CD4-positive, CD25-positive, alpha-beta regulatory T cell (primary cell): ENCODE measurements at regions not wholly inside any gene's neighbourhood (a gene's known extent, or its start where the extent isn't known, plus 50 kb on each side); places are given as distances from the start of the nearest gene placed in this dataset.

Experiments
- ATAC-seq, 2 donors: fragments of 150-1000 bp; cut with Tn5 transposase; one replicate each; pipeline ENCODE4 v1.10.0; 2021; ENCODE audit warnings: low read depth in 2 of 2, moderate number of reproducible peaks in 2 of 2, moderate library complexity in 1 of 2
- DNase-seq, 3 donors: peaks; one replicate each; pipeline versions ENCODE4 v3.0.0 to v3.0.0-alpha.2; 2012 to 2022; ENCODE audit warnings: mixed read lengths in 1 of 3
- H3K27ac ChIP-seq: one replicate; pipeline ENCODE4 v1.7.0; 2013; ENCODE audit warnings: mild to moderate bottlenecking, low read length; ENCODE audit not compliant: insufficient read depth, poor library complexity, severe bottlenecking
- H3K27me3 ChIP-seq: one replicate; pipeline ENCODE4 v1.7.0; 2013; ENCODE audit warnings: low read length; ENCODE audit not compliant: control insufficient read depth, insufficient read depth
- H3K36me3 ChIP-seq: one replicate; pipeline ENCODE4 v1.7.0; 2013; ENCODE audit warnings: mild to moderate bottlenecking, low read length, moderate library complexity; ENCODE audit not compliant: control insufficient read depth, insufficient read depth
- H3K4me1 ChIP-seq: 2 replicates; pipeline ENCODE4 v1.7.0; 2013; ENCODE audit warnings: mild to moderate bottlenecking, low read length; ENCODE audit not compliant: insufficient read depth, control insufficient read depth, poor library complexity, severe bottlenecking
- H3K4me3 ChIP-seq: one replicate; pipeline ENCODE4 v1.7.0; 2013; ENCODE audit warnings: low read depth, mild to moderate bottlenecking, low read length, moderate library complexity
- H3K9me3 ChIP-seq, 2 experiments: 1 replicate in 1 of 2; 2 replicates in 1 of 2; pipeline ENCODE4 v1.7.0; 2013; ENCODE audit warnings: low read length in 2 of 2, mild to moderate bottlenecking in 1 of 2, moderate library complexity in 1 of 2; ENCODE audit not compliant: control insufficient read depth in 2 of 2
- H3K27ac Mint-ChIP-seq, 3 donors: one replicate each; pipeline ENCODE4 v1.8.0; 2020 to 2022; ENCODE audit warnings: mild to moderate bottlenecking in 3 of 3, mixed read lengths in 3 of 3, moderate library complexity in 2 of 3
- H3K27me3 Mint-ChIP-seq: one replicate; pipeline ENCODE4 v1.8.0; 2022; ENCODE audit warnings: mild to moderate bottlenecking, mixed read lengths
- H3K36me3 Mint-ChIP-seq: one replicate; pipeline ENCODE4 v1.8.0; 2020; ENCODE audit warnings: mixed read lengths
- H3K4me1 Mint-ChIP-seq, 4 donors: one replicate each; pipeline ENCODE4 v1.8.0; 2020 to 2022; ENCODE audit warnings: mixed read lengths in 4 of 4, mild to moderate bottlenecking in 1 of 4
- H3K4me3 Mint-ChIP-seq, 4 donors: one replicate each; pipeline ENCODE4 v1.8.0; 2020 to 2022; ENCODE audit warnings: mild to moderate bottlenecking in 4 of 4, mixed read lengths in 4 of 4, moderate library complexity in 3 of 4
- H3K9me3 Mint-ChIP-seq, 7 donors: one replicate each; pipeline ENCODE4 v1.8.0; 2020 to 2022; ENCODE audit warnings: mixed read lengths in 7 of 7, mild to moderate bottlenecking in 3 of 7, moderate library complexity in 2 of 7

DNA sequence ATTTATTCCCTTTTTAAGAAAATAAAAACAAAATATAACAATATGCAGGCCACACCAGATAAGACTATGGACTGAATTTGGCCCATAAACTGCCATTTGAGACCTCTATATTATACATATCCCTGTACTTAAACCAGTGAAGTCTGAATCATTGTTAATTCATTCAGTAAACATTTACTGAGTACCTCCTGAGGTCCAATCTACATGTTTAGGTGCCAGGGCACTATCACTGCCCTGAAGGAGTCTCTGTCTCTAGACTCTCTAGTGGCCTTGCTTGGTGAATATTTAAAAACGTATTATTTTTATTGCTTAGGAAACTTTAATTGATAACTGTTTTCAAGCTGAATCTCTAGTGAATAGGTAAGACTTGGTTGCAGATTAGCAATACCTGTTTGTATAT is 74.7 kb upstream of the ELL2 start:
- no peak for DNase-seq
- H3K9me3 ChIP-seq, result no peaks in the 10 kb centered on the region
- H3K27ac Mint-ChIP-seq, result no peak overlapping the region
- peaks cover 0 to 7% (median 2%) of the 10 kb centered on the region in 7 donors for H3K9me3 Mint-ChIP-seq
- ATAC-seq, result no peak
- no peak overlapping the region for H3K4me3 ChIP-seq
- no peaks in the 10 kb centered on the region for H3K4me1 ChIP-seq
- peaks cover 18% of the 10 kb centered on the region for H3K27me3 Mint-ChIP-seq
- H3K4me1 Mint-ChIP-seq, result no peaks in the 10 kb centered on the region
- no peaks in the 10 kb centered on the region for H3K36me3 Mint-ChIP-seq
- H3K27ac ChIP-seq, result no peak overlapping the region
- H3K27me3 ChIP-seq, result peaks cover 4% of the 10 kb centered on the region
- H3K4me3 Mint-ChIP-seq, result no peak overlapping the region
- H3K36me3 ChIP-seq, result no peaks in the 10 kb centered on the region

DNA sequence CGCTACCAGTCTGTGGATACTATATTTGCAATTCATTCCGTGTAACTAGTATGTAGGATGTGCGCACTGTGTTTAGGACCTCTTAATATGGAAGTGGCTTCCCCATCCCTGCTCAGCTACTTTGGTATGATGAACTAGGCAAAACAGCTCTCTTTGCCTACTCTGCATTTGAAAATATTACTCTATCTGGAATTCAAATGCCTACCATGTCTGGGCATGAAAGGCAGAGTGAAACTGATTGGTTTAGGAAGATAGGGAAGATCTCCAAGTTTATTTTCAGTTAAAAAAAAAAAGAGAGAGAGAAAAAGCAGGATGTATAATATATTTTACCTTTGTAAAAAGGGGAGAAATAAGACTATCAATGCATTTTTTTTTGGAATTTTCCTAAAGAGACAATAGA is 74.1 kb upstream of the ELL2 start:
- Histone ChIP-seq H3K4me3 (no peak overlapping the region), H3K4me1 (no peaks in the 10 kb centered on the region), H3K27ac (no peak overlapping the region), H3K36me3 (no peaks in the 10 kb centered on the region), H3K9me3 (no peaks in the 10 kb centered on the region), H3K27me3 (peaks cover 4% of the 10 kb centered on the region)
- ATAC-seq (no peak), DNase-seq (no peak)
- Mint-ChIP-seq H3K27me3 (peaks cover 18% of the 10 kb centered on the region), H3K4me3 (no peak overlapping the region), H3K4me1 (no peaks in the 10 kb centered on the region), H3K27ac (no peak overlapping the region), H3K9me3 (peaks cover 0 to 7% (median 2%) of the 10 kb centered on the region in 7 donors), H3K36me3 (no peaks in the 10 kb centered on the region)

- no peak for DNase-seq
- Mint-ChIP-seq H3K36me3 (no peaks in the 10 kb centered on the region), H3K4me1 (no peaks in the 10 kb centered on the region), H3K4me3 (no peak overlapping the region), H3K27me3 (peaks cover 15% of the 10 kb centered on the region), H3K9me3 (peaks cover 0 to 2% (median 0%) of the 10 kb centered on the region in 7 donors), H3K27ac (no peak overlapping the region)
- H3K4me1 ChIP-seq, result no peaks in the 10 kb centered on the region
- H3K4me3 ChIP-seq, result no peak overlapping the region
- H3K27me3 ChIP-seq, result peaks cover 4% of the 10 kb centered on the region
- H3K36me3 ChIP-seq, result no peaks in the 10 kb centered on the region
- no peak for ATAC-seq
- no peaks in the 10 kb centered on the region for H3K9me3 ChIP-seq
- no peak overlapping the region for H3K27ac ChIP-seq
Measured at GRCh38 chr5:96033116-96033515, 71.5 kb upstream of the ELL2 start.

DNA sequence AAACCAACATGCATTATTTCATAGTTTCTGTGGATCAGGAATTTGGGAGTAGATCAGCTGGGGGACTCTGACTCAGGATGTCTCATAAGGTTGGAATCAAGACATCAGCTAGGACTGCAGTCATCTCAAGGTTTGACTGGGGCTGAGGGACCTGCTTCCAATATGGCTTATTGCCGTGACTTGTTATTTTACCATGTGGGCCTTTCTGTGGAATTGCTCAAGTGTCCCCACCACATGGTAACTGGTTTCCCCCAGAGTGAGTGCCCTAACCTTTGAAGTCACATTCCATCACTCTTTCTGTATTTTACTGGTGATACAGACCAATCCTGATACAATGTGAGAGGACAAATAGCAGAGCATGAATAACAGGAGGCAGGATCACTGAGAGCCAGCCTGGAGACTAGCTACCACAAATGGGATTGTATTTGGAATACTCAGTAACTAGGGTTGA is 70.2 kb upstream of the ELL2 start:
- H3K9me3 ChIP-seq, result no peaks in the 10 kb centered on the region
- no peak overlapping the region for H3K4me3 ChIP-seq
- H3K9me3 Mint-ChIP-seq, result peaks cover 0 to 2% (median 0%) of the 10 kb centered on the region in 7 donors
- DNase-seq (no peak), ATAC-seq (no peak)
- H3K4me3 Mint-ChIP-seq, result no peak overlapping the region
- H3K36me3 ChIP-seq, result no peaks in the 10 kb centered on the region
- H3K27ac Mint-ChIP-seq, result no peak overlapping the region
- H3K27me3 ChIP-seq, result peaks cover 4% of the 10 kb centered on the region
- no peaks in the 10 kb centered on the region for H3K4me1 ChIP-seq
- no peaks in the 10 kb centered on the region for H3K4me1 Mint-ChIP-seq
- H3K36me3 Mint-ChIP-seq, result no peaks in the 10 kb centered on the region
- no peak overlapping the region for H3K27ac ChIP-seq
- H3K27me3 Mint-ChIP-seq, result peaks cover 20% of the 10 kb centered on the region

DNA sequence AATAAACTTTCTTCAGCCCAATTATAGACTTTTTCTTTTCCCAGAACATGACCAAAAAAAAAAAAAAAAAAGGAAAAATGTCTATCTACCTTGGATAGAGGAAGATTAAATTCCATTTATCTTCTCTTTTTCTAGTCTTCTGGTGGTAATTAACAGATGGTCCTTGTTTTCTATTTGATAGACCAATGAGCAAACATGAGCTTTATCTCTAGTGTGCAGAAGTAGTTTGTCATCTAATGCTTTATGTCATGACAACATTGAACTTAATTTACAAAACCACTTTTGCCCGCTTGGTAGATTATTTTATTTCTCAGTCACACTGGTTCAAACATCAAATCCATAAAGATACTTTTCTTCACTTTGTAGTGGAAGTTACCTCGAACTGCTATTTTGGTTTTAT is 69.5 kb upstream of the ELL2 start:
- peaks cover 4% of the 10 kb centered on the region for H3K27me3 ChIP-seq
- H3K27ac ChIP-seq, result no peak overlapping the region
- no peak for ATAC-seq
- peaks cover 0 to 2% (median 0%) of the 10 kb centered on the region in 7 donors for H3K9me3 Mint-ChIP-seq
- H3K9me3 ChIP-seq, result no peaks in the 10 kb centered on the region
- H3K36me3 Mint-ChIP-seq, result no peaks in the 10 kb centered on the region
- H3K4me3 ChIP-seq, result no peak overlapping the region
- H3K4me1 ChIP-seq, result no peaks in the 10 kb centered on the region
- peaks cover 22% of the 10 kb centered on the region for H3K27me3 Mint-ChIP-seq
- H3K4me1 Mint-ChIP-seq, result no peaks in the 10 kb centered on the region
- H3K27ac Mint-ChIP-seq, result no peak overlapping the region
- no peak overlapping the region for H3K4me3 Mint-ChIP-seq
- no peak for DNase-seq
- no peaks in the 10 kb centered on the region for H3K36me3 ChIP-seq

GRCh38 chr5:96026406-96027041 is 64.9 kb upstream of the ELL2 start:
- H3K4me3 Mint-ChIP-seq, result no peak overlapping the region
- DNase-seq, result no peak
- Histone ChIP-seq H3K9me3 (no peaks in the 10 kb centered on the region), H3K27me3 (no peaks in the 10 kb centered on the region), H3K4me3 (no peak overlapping the region), H3K4me1 (no peaks in the 10 kb centered on the region), H3K27ac (no peak overlapping the region), H3K36me3 (no peaks in the 10 kb centered on the region)
- H3K27ac Mint-ChIP-seq, result no peak overlapping the region
- no peaks in the 10 kb centered on the region for H3K36me3 Mint-ChIP-seq
- ATAC-seq, result no peak
- H3K27me3 Mint-ChIP-seq, result peaks cover 13% of the 10 kb centered on the region
- H3K4me1 Mint-ChIP-seq, result no peaks in the 10 kb centered on the region
- no peaks in the 10 kb centered on the region for H3K9me3 Mint-ChIP-seq

DNA sequence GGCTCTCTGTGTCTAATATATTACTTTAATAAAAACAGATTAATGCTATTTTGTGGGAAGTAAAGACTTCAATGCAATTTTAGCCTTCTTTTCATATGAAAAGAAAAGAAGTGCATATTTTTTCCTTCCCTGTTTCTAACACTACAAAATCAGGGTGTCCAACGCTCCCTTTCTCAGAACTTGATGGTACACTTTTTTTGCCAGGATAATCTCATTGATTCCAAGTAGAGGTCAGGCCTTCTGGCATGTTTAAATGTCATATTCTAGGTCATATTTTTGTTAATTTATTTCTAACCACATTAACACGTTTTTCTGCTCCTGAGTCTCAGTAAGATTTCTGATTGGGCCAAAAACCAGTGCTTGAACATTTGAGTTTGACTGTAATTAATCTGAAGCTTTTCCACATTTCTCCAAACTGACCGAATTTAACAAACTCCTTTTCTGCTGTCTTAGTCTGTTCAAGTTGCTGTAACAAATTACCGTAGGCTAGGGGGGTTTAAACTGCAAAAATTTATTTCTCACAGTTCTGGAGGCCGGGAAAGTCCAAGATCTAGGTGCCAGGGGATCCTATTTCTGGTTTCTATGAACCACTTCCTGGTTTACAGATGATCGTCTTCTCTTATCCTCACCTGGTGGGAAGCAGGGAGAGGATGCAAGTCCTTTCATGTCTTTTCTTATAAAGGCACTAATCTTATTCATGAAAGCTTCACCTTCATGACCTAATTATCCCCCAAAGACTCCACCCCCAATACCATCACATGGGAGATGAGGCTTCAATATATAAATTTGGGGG is 63.2 kb upstream of the ELL2 start:
- DNase-seq (no peak), ATAC-seq (no peak)
- no peak overlapping the region for H3K27ac Mint-ChIP-seq
- peaks cover 17% of the 10 kb centered on the region for H3K27me3 Mint-ChIP-seq
- no peaks in the 10 kb centered on the region for H3K4me1 Mint-ChIP-seq
- Histone ChIP-seq H3K4me1 (no peaks in the 10 kb centered on the region), H3K27ac (no peak overlapping the region), H3K9me3 (no peaks in the 10 kb centered on the region), H3K4me3 (no peak overlapping the region), H3K27me3 (peaks cover 1% of the 10 kb centered on the region), H3K36me3 (no peaks in the 10 kb centered on the region)
- H3K36me3 Mint-ChIP-seq, result no peaks in the 10 kb centered on the region
- H3K4me3 Mint-ChIP-seq, result no peak overlapping the region
- no peaks in the 10 kb centered on the region for H3K9me3 Mint-ChIP-seq

DNA sequence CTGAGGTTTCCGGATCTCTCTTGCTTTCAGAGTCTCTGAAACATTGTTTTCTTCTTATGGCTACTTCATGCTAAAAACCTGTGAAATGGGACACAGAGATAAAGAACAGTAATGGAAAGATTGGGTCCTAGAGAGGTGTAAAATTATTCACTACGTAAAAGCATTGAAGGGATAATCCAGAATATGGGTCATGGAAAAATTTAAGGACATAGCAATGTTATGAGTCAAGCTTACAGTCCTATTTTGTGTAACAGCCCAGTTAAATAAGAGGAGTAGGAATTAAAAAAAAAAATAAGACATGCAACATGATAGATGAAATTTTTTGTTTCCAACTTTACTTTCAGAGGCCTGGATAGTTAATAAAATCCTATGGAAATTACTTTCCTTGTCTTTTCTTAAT is 61.9 kb upstream of the ELL2 start:
- no peak overlapping the region for H3K27ac ChIP-seq
- no peaks in the 10 kb centered on the region for H3K36me3 Mint-ChIP-seq
- no peak overlapping the region for H3K27ac Mint-ChIP-seq
- H3K4me1 ChIP-seq, result no peaks in the 10 kb centered on the region
- no peaks in the 10 kb centered on the region for H3K36me3 ChIP-seq
- H3K27me3 Mint-ChIP-seq, result peaks cover 11% of the 10 kb centered on the region
- H3K4me3 ChIP-seq, result no peak overlapping the region
- H3K27me3 ChIP-seq, result peaks cover 1% of the 10 kb centered on the region
- ATAC-seq, result no peak
- no peak overlapping the region for H3K4me3 Mint-ChIP-seq
- H3K9me3 ChIP-seq, result no peaks in the 10 kb centered on the region
- H3K4me1 Mint-ChIP-seq, result no peaks in the 10 kb centered on the region
- H3K9me3 Mint-ChIP-seq, result no peaks in the 10 kb centered on the region
- DNase-seq, result no peak
